Cardiac muscle cell (in vitro differentiated cells and primary cell): ENCODE measurements at regions not wholly inside any gene's neighbourhood (a gene's known extent, or its start where the extent isn't known, plus 50 kb on each side); places are given as distances from the start of the nearest gene placed in this dataset.

Source experiments
- DNase-seq, 2 donors: peaks; one replicate each; pipeline versions ENCODE4 v3.0.0 to v3.0.0-alpha.2; 2010 to 2017; ENCODE audit warnings: low read depth in 1 of 2, low spot score in 1 of 2
- H3K27ac ChIP-seq: fragments of 200-600 bp; sonication (generic); 2 replicates; pipeline ENCODE4 v1.5.1; 2016
- H3K27me3 ChIP-seq: fragments of 200-600 bp; sonication (generic); 2 replicates; pipeline ENCODE4 v1.6.0; 2016; ENCODE audit warnings: control low read depth
- H3K36me3 ChIP-seq: fragments of 200-600 bp; sonication (generic); 2 replicates; pipeline ENCODE4 v1.5.1; 2016; ENCODE audit warnings: control low read depth
- H3K4me1 ChIP-seq: fragments of 200-600 bp; sonication (generic); 2 replicates; pipeline ENCODE4 v1.8.1; 2017; ENCODE audit warnings: low read depth, mild to moderate bottlenecking, mixed run types
- H3K4me3 ChIP-seq: fragments of 200-600 bp; sonication (generic); 2 replicates; pipeline ENCODE4 v1.5.1; 2016; ENCODE audit warnings: mild to moderate bottlenecking
- H3K9me3 ChIP-seq: fragments of 200-600 bp; sonication (generic); 2 replicates; pipeline ENCODE4 v1.5.1; 2017; ENCODE audit warnings: low read depth, mild to moderate bottlenecking, control low read depth
- CTCF ChIP-seq: IDR thresholded peaks from 2 replicates; pipeline ENCODE4 v1.5.1; 2012; ENCODE audit warnings: low read depth, mild to moderate bottlenecking, low read length

DNA sequence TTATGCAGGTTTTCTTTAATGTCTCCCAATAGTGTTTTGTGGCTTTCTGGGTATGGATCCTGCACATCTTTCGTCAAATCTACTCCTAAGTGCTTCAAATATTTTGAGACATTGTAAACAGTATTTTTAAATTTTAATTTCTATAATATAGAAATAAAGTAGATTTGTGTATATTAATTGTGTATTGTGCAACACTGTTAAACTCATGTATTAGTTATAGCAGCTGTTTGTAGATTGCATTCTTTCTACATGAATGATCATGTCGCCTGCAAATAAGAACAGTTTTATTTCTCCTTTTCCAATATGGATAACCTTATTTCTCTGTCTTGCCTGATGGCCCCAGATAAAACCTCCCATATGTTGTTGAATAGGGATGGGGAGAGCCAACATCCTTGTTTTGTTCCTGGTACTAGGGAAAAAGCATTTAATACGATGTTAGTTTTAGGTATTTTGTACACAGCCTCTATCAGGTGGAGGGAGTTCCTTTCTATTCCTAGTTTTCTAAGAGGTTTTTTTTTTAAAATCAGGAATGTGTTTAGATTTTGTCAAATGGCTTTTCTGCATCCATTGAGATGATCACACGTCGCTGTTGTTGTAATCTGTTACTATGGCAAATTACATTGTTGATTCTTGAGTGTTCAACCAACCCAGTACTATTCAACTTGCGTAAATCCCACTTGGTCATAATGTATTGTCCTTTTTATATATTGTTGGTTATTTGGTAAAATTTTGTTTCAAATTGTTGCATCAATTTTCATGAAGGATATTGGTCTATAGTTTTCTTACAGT, 71.1 kb upstream of the DGKG start:
- Histone ChIP-seq H3K9me3 (no peaks in the 10 kb centered on the region), H3K4me3 (no peak overlapping the region), H3K4me1 (peaks cover 18% of the 10 kb centered on the region), H3K27me3 (no peaks in the 10 kb centered on the region), H3K27ac (no peak overlapping the region), H3K36me3 (no peaks in the 10 kb centered on the region)
- DNase-seq = no peak
- no peak for TF ChIP-seq CTCF

GRCh38 chr3:186432189-186432588, 70.2 kb upstream of the DGKG start:
- Histone ChIP-seq H3K9me3 (no peaks in the 10 kb centered on the region), H3K4me1 (peaks cover 28% of the 10 kb centered on the region), H3K4me3 (no peak overlapping the region), H3K27ac (no peak overlapping the region), H3K27me3 (no peaks in the 10 kb centered on the region), H3K36me3 (no peaks in the 10 kb centered on the region)
- TF ChIP-seq CTCF = no peak
- no peak for DNase-seq

- TF ChIP-seq CTCF = no peak
- H3K27ac ChIP-seq = peak overlapping the region; percentile 90
These were observed 65.7 kb upstream of the DGKG start for GRCh38 chr3:186427627-186428281.

GRCh38 chr3:186425788-186426730, 64.0 kb upstream of the DGKG start:
- H3K36me3 ChIP-seq = no peaks in the 10 kb centered on the region
- H3K4me3 ChIP-seq = no peak overlapping the region
- H3K4me1 ChIP-seq = peaks cover 49% of the 10 kb centered on the region
- no peaks in the 10 kb centered on the region for H3K9me3 ChIP-seq
- no peaks in the 10 kb centered on the region for H3K27me3 ChIP-seq
- DNase-seq = peak; percentile 24 to 51
- TF ChIP-seq CTCF = peak; percentile 35
- H3K27ac ChIP-seq = peak overlapping the region; percentile 90

More at GRCh38 chr3:186427627-186428281, 65.7 kb upstream of the DGKG start:
- Histone ChIP-seq H3K27me3 (no peaks in the 10 kb centered on the region), H3K9me3 (no peaks in the 10 kb centered on the region), H3K4me1 (peaks cover 56% of the 10 kb centered on the region), H3K4me3 (no peak overlapping the region), H3K36me3 (no peaks in the 10 kb centered on the region)
- DNase-seq = peak; percentile 45 to 82

DNA sequence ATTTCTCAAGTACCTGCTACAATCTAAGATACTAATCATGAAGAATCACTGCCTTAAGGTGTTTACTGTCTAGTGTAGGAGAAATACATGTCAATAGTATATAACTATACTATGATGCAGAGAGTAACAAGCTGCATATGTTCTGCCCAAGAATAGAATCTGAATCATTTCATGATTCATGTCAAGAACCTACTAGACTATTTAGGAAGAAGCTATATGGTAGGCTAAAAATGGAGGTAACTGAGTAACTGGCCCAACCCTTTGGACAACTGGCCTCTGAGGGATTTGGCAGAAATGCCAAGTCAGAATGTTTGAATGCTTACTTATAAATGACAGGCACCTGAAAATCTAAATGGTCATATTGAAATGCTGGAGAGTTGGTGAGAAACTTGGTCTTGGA, 59.9 kb upstream of the DGKG start:
- Histone ChIP-seq H3K27me3 (no peaks in the 10 kb centered on the region), H3K4me1 (peaks cover 33% of the 10 kb centered on the region), H3K4me3 (no peak overlapping the region), H3K9me3 (no peaks in the 10 kb centered on the region), H3K36me3 (no peaks in the 10 kb centered on the region), H3K27ac (no peak overlapping the region)
- no peak for TF ChIP-seq CTCF
- DNase-seq = no peak
